Astrocyte (in vitro differentiated cells and primary cell): ENCODE measurements at regions not wholly inside any gene's neighbourhood (a gene's known extent, or its start where the extent isn't known, plus 50 kb on each side); places are given as distances from the start of the nearest gene placed in this dataset.
A peak's percentile ranks its signal among the peaks of the same experiment; 100 is the strongest.

Source experiments
- DNase-seq: peaks from one replicate; pipeline ENCODE4 v3.0.0-alpha.2; 2010; ENCODE audit warnings: low read depth
- FAIRE-seq: peaks from 2 replicates; lab custom pipeline; 2011; peaks lifted over from hg19 to GRCh38; lab: Jason Lieb, UNC
- H2AFZ ChIP-seq: 2 replicates; pipeline ENCODE4 v1.6.0; 2012; ENCODE audit warnings: low read depth, low read length, inconsistent platforms
- H3K27ac ChIP-seq: 2 replicates; pipeline ENCODE4 v1.5.1; 2011; ENCODE audit warnings: low read depth, low read length, inconsistent platforms
- H3K27me3 ChIP-seq: 2 replicates; pipeline ENCODE4 v1.6.0; 2011; ENCODE audit warnings: low read length, inconsistent platforms; ENCODE audit not compliant: insufficient read depth
- H3K36me3 ChIP-seq: 2 replicates; pipeline ENCODE4 v1.5.1; 2011; ENCODE audit warnings: low read length, inconsistent platforms; ENCODE audit not compliant: insufficient read depth
- H3K4me1 ChIP-seq: 2 replicates; pipeline ENCODE4 v1.5.1; 2011; ENCODE audit warnings: low read length, inconsistent platforms; ENCODE audit not compliant: insufficient read depth
- H3K4me2 ChIP-seq: 2 replicates; pipeline ENCODE4 v1.6.0; 2012; ENCODE audit warnings: low read length, inconsistent platforms
- H3K4me3 ChIP-seq: 2 replicates; pipeline ENCODE4 v1.5.1; 2011; ENCODE audit warnings: low read depth, mild to moderate bottlenecking, low read length, inconsistent platforms; ENCODE audit not compliant: insufficient read depth
- H3K79me2 ChIP-seq: 2 replicates; pipeline ENCODE4 v1.6.0; 2012; ENCODE audit warnings: mild to moderate bottlenecking, low read length, inconsistent platforms; ENCODE audit not compliant: insufficient read depth
- H3K9ac ChIP-seq: 2 replicates; pipeline ENCODE4 v1.6.0; 2012; ENCODE audit warnings: mild to moderate bottlenecking, low read length, inconsistent platforms
- H3K9me3 ChIP-seq: 2 replicates; pipeline ENCODE4 v1.5.1; 2012; ENCODE audit warnings: low read depth, mild to moderate bottlenecking, low read length, inconsistent platforms; ENCODE audit not compliant: insufficient read depth
- H4K20me1 ChIP-seq: 2 replicates; pipeline ENCODE4 v1.6.0; 2012; ENCODE audit warnings: low read length, inconsistent platforms; ENCODE audit not compliant: insufficient read depth
- H3K27ac Mint-ChIP-seq: one replicate; pipeline ENCODE4 v1.8.0; 2021; ENCODE audit warnings: mild to moderate bottlenecking, mixed read lengths; ENCODE audit not compliant: unreplicated experiment
- H3K27me3 Mint-ChIP-seq: one replicate; pipeline ENCODE4 v1.8.0; 2021; ENCODE audit warnings: low read depth, mixed read lengths; ENCODE audit not compliant: unreplicated experiment
- H3K36me3 Mint-ChIP-seq: one replicate; pipeline ENCODE4 v1.8.0; 2021; ENCODE audit warnings: low read depth, mixed read lengths; ENCODE audit not compliant: unreplicated experiment
- H3K4me1 Mint-ChIP-seq: one replicate; pipeline ENCODE4 v1.8.0; 2021; ENCODE audit warnings: low read depth, mixed read lengths; ENCODE audit not compliant: unreplicated experiment
- H3K4me3 Mint-ChIP-seq: one replicate; pipeline ENCODE4 v1.8.0; 2021; ENCODE audit warnings: mild to moderate bottlenecking, moderate library complexity, mixed read lengths; ENCODE audit not compliant: unreplicated experiment
- H3K9me3 Mint-ChIP-seq: one replicate; pipeline ENCODE4 v1.8.0; 2021; ENCODE audit warnings: mild to moderate bottlenecking, mixed read lengths; ENCODE audit not compliant: unreplicated experiment
- EZH2 ChIP-seq: IDR thresholded peaks from 2 replicates; pipeline ENCODE4 v1.6.1; 2012; ENCODE audit warnings: mild to moderate bottlenecking, low read length, inconsistent platforms; ENCODE audit not compliant: insufficient read depth
- TF ChIP-seq, protein P1 (sequence below): IDR thresholded peaks from 2 replicates; pipeline ENCODE4 v1.5.1; 2011; ENCODE audit warnings: low read depth, mild to moderate bottlenecking, inconsistent platforms, low read length, moderate library complexity; ENCODE audit not compliant: insufficient read depth

DNA sequence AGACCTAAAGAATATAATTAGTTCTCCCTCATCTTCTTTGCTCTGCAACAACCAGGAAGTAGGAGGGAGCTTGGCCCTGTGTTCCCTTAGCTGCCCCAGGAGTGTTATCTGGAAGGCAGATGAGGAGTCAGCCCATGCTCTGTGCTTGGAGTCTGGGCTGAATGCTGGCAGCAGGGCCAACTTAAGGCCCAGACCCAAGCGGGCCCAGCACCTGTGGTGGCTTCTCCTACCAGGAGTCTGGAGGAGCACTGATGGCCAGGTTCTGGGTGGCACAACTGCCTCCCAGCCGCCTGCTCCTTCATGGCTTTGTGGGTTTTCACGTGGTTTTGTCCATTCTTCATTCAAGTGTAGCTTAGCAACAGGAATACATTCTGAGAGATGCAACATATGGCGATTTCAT is 1910.7 kb upstream of the LRRTM1 start:
- no peaks in the 10 kb centered on the region for H3K4me1 Mint-ChIP-seq
- H3K9ac ChIP-seq: no peak overlapping the region
- no peaks in the 10 kb centered on the region for H3K27me3 Mint-ChIP-seq
- H3K79me2 ChIP-seq: no peaks in the 10 kb centered on the region
- H3K9me3 ChIP-seq: peaks cover 5% of the 10 kb centered on the region
- no peak overlapping the region for H3K27ac Mint-ChIP-seq
- H3K4me3 Mint-ChIP-seq: peak overlapping the region; percentile 54
- no peak overlapping the region for H2AFZ ChIP-seq
- H3K27me3 ChIP-seq: no peaks in the 10 kb centered on the region
- H4K20me1 ChIP-seq: no peaks in the 10 kb centered on the region
- FAIRE-seq (no peak), DNase-seq (no peak)
- H3K4me1 ChIP-seq: no peaks in the 10 kb centered on the region
- no peaks in the 10 kb centered on the region for H3K9me3 Mint-ChIP-seq
- no peaks in the 10 kb centered on the region for H3K36me3 Mint-ChIP-seq
- no peak overlapping the region for H3K4me2 ChIP-seq
- no peaks in the 10 kb centered on the region for H3K36me3 ChIP-seq
- TF ChIP-seq, protein P1, sequence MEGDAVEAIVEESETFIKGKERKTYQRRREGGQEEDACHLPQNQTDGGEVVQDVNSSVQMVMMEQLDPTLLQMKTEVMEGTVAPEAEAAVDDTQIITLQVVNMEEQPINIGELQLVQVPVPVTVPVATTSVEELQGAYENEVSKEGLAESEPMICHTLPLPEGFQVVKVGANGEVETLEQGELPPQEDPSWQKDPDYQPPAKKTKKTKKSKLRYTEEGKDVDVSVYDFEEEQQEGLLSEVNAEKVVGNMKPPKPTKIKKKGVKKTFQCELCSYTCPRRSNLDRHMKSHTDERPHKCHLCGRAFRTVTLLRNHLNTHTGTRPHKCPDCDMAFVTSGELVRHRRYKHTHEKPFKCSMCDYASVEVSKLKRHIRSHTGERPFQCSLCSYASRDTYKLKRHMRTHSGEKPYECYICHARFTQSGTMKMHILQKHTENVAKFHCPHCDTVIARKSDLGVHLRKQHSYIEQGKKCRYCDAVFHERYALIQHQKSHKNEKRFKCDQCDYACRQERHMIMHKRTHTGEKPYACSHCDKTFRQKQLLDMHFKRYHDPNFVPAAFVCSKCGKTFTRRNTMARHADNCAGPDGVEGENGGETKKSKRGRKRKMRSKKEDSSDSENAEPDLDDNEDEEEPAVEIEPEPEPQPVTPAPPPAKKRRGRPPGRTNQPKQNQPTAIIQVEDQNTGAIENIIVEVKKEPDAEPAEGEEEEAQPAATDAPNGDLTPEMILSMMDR: no peak
- no peak for TF ChIP-seq EZH2
- no peak overlapping the region for H3K27ac ChIP-seq
- H3K4me3 ChIP-seq: no peak overlapping the region

GRCh38 chr2:82199493-82199852 is 1894.9 kb upstream of the LRRTM1 start:
- H3K9me3 ChIP-seq: peaks cover 4% of the 10 kb centered on the region
- Mint-ChIP-seq H3K4me1 (no peaks in the 10 kb centered on the region), H3K4me3 (no peak overlapping the region), H3K27ac (no peak overlapping the region), H3K27me3 (no peaks in the 10 kb centered on the region), H3K9me3 (peaks cover 2% of the 10 kb centered on the region), H3K36me3 (no peaks in the 10 kb centered on the region)
- no peak overlapping the region for H2AFZ ChIP-seq
- no peak for FAIRE-seq
- no peak overlapping the region for H3K4me3 ChIP-seq
- no peak for DNase-seq
- H3K9ac ChIP-seq: no peak overlapping the region
- TF ChIP-seq EZH2: no peak
- TF ChIP-seq, protein P1: no peak
- H3K27me3 ChIP-seq: no peaks in the 10 kb centered on the region
- H4K20me1 ChIP-seq: no peaks in the 10 kb centered on the region
- H3K27ac ChIP-seq: no peak overlapping the region
- H3K79me2 ChIP-seq: no peaks in the 10 kb centered on the region
- H3K36me3 ChIP-seq: no peaks in the 10 kb centered on the region
- no peak overlapping the region for H3K4me2 ChIP-seq
- no peaks in the 10 kb centered on the region for H3K4me1 ChIP-seq

DNA sequence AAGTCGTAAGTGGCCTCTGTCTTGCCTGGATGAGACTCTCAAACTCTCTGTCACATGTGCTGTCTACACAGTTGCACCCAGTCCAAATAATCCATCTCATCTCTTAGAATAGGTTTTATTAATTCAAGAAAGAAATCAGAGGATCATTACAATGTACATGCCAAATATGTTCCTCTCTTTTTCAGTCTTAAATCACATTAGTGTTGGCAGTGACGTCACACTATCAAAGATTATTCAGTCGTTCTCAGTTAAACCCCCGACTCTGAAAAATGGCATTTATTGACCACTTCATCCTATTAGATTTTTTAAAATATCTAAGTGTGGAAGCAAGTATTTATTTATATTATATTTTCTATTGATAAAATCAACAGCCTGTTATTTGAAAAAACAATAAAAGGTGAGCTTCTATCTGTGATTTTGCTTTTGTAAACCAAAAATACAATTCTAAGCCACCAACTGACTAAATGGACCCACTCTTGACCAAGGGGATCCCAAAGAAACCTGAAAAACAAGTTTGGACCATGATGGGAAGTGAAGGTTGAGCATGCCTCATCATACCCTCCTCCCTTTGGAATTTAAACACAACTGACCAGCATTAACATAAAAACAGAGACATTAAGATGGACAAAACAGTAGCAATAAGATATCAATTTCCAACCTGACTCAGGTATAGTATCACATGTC is 1894.4 kb upstream of the LRRTM1 start:
- no peak for FAIRE-seq
- H3K9ac ChIP-seq: no peak overlapping the region
- peaks cover 2% of the 10 kb centered on the region for H3K9me3 Mint-ChIP-seq
- DNase-seq: no peak
- H3K4me3 Mint-ChIP-seq: no peak overlapping the region
- no peak overlapping the region for H2AFZ ChIP-seq
- no peaks in the 10 kb centered on the region for H3K79me2 ChIP-seq
- no peak overlapping the region for H3K4me2 ChIP-seq
- no peaks in the 10 kb centered on the region for H3K27me3 ChIP-seq
- no peak overlapping the region for H3K27ac Mint-ChIP-seq
- no peak overlapping the region for H3K27ac ChIP-seq
- no peaks in the 10 kb centered on the region for H3K27me3 Mint-ChIP-seq
- no peaks in the 10 kb centered on the region for H4K20me1 ChIP-seq
- no peak overlapping the region for H3K4me3 ChIP-seq
- no peaks in the 10 kb centered on the region for H3K36me3 ChIP-seq
- no peaks in the 10 kb centered on the region for H3K36me3 Mint-ChIP-seq
- no peaks in the 10 kb centered on the region for H3K4me1 ChIP-seq
- peaks cover 4% of the 10 kb centered on the region for H3K9me3 ChIP-seq
- no peaks in the 10 kb centered on the region for H3K4me1 Mint-ChIP-seq
- TF ChIP-seq EZH2: no peak
- TF ChIP-seq, protein P1: no peak
